GM23338 (cell line): ENCODE measurements at regions not wholly inside any gene's neighbourhood (a gene's known extent, or its start where the extent isn't known, plus 50 kb on each side); places are given as distances from the start of the nearest gene placed in this dataset.
A peak's percentile ranks its signal among the peaks of the same experiment; 100 is the strongest.

ENCODE experiments used
- ATAC-seq: fragments of 200-7000 bp; cut with Tn5 transposase; 3 replicates; pipeline ENCODE4 v1.9.1; 2020
- DNase-seq: peaks from one replicate; pipeline ENCODE4 v3.0.0-alpha.2; 2015; ENCODE audit warnings: low spot score
- H2AFZ ChIP-seq: fragments of 200-600 bp; sonication (generic); 2 replicates; pipeline ENCODE4 v1.8.0; 2016; ENCODE audit warnings: antibody characterized with exemption, mild to moderate bottlenecking, moderate library complexity
- H3F3A ChIP-seq: fragments of 200-600 bp; sonication (generic); replicated peaks from 2 replicates; pipeline ENCODE4 v1.8.0; 2017; ENCODE audit warnings: antibody characterized with exemption, mixed run types, low read depth
- H3K27ac ChIP-seq: fragments of 200-600 bp; sonication (generic); 2 replicates; pipeline ENCODE4 v1.6.1; 2016; ENCODE audit warnings: low read depth
- H3K27me3 ChIP-seq: fragments of 200-600 bp; sonication (generic); 2 replicates; pipeline ENCODE4 v1.8.0; 2016; ENCODE audit warnings: mild to moderate bottlenecking, mixed run types, moderate library complexity; ENCODE audit not compliant: insufficient read depth
- H3K36me3 ChIP-seq: fragments of 200-600 bp; sonication (generic); 2 replicates; pipeline ENCODE4 v1.8.0; 2016; ENCODE audit warnings: mild to moderate bottlenecking; ENCODE audit not compliant: insufficient read depth
- H3K4me1 ChIP-seq: fragments of 200-600 bp; sonication (generic); 2 replicates; pipeline ENCODE4 v1.8.0; 2016; ENCODE audit warnings: mild to moderate bottlenecking, moderate library complexity; ENCODE audit not compliant: insufficient read depth
- H3K4me2 ChIP-seq: fragments of 200-600 bp; sonication (generic); 2 replicates; pipeline ENCODE4 v1.7.1; 2017; ENCODE audit warnings: mixed run types
- H3K4me3 ChIP-seq: fragments of 200-600 bp; sonication (generic); 2 replicates; pipeline ENCODE4 v1.6.1; 2016; ENCODE audit warnings: mixed run types
- H3K79me2 ChIP-seq: fragments of 200-600 bp; sonication (generic); replicated peaks from 2 replicates; pipeline ENCODE4 v1.8.0; 2017; ENCODE audit warnings: mild to moderate bottlenecking; ENCODE audit not compliant: insufficient read depth
- H3K9me2 ChIP-seq: fragments of 200-600 bp; sonication (generic); 2 replicates; pipeline ENCODE4 v1.8.0; 2017; ENCODE audit not compliant: insufficient read depth
- H4K20me1 ChIP-seq: fragments of 200-600 bp; sonication (generic); replicated peaks from 2 replicates; pipeline ENCODE4 v1.8.0; 2017; ENCODE audit warnings: mild to moderate bottlenecking; ENCODE audit not compliant: insufficient read depth
- H3K27ac Mint-ChIP-seq: 2 replicates; pipeline ENCODE4 v1.8.0; 2020; ENCODE audit warnings: inconsistent platforms, mild to moderate bottlenecking, moderate library complexity, mixed read lengths
- H3K27me3 Mint-ChIP-seq: 3 replicates; pipeline ENCODE4 v1.8.0; 2022; ENCODE audit warnings: low read depth, mild to moderate bottlenecking, moderate library complexity, mixed read lengths, inconsistent platforms; ENCODE audit not compliant: insufficient read depth, poor library complexity
- H3K36me3 Mint-ChIP-seq: 3 replicates; pipeline ENCODE4 v1.8.0; 2021; ENCODE audit warnings: low read depth, mild to moderate bottlenecking, inconsistent platforms, moderate library complexity, mixed read lengths
- H3K4me1 Mint-ChIP-seq: 3 replicates; pipeline ENCODE4 v1.8.0; 2020; ENCODE audit warnings: mild to moderate bottlenecking, inconsistent platforms, mixed read lengths
- H3K4me3 Mint-ChIP-seq: 3 replicates; pipeline ENCODE4 v1.8.0; 2021; ENCODE audit warnings: moderate library complexity, mild to moderate bottlenecking, inconsistent platforms, mixed read lengths
- H3K9me3 Mint-ChIP-seq: 3 replicates; pipeline ENCODE4 v1.8.0; 2020; ENCODE audit warnings: moderate library complexity, mild to moderate bottlenecking, inconsistent platforms, mixed read lengths
- CREB1 ChIP-seq: fragments of 250-450 bp; sonication (Bioruptor Pico); IDR thresholded peaks from 2 replicates; pipeline ENCODE4 v1.5.0; 2020; ENCODE audit warnings: low read depth, mild to moderate bottlenecking, moderate library complexity
- EZH2 ChIP-seq: fragments of 200-600 bp; sonication (generic); IDR thresholded peaks from one replicate; pipeline ENCODE4 v1.8.0; 2017; ENCODE audit warnings: antibody characterized with exemption, mild to moderate bottlenecking, low read depth; ENCODE audit not compliant: unreplicated experiment
- EZH2phosphoT487 ChIP-seq: fragments of 200-600 bp; sonication (generic); IDR thresholded peaks from one replicate; pipeline ENCODE4 v1.8.1; 2018; ENCODE audit warnings: antibody characterized with exemption; ENCODE audit not compliant: unreplicated experiment
- POLR2AphosphoS5 ChIP-seq: IDR thresholded peaks from 2 replicates; pipeline ENCODE4 v1.6.1; 2016; ENCODE audit warnings: antibody characterized with exemption, low read depth
- STAT1 ChIP-seq: IDR thresholded peaks from one replicate; pipeline ENCODE4 v1.6.1; 2016; ENCODE audit warnings: antibody characterized with exemption; ENCODE audit not compliant: unreplicated experiment
- ZNF114 ChIP-seq: fragments of 250-450 bp; sonication (Bioruptor Pico); IDR thresholded peaks from 2 replicates; pipeline ENCODE4 v1.5.0; 2020; ENCODE audit warnings: mild to moderate bottlenecking, moderate library complexity
- ZNF462 ChIP-seq: fragments of 250-450 bp; sonication (Bioruptor Pico); IDR thresholded peaks from 2 replicates; pipeline ENCODE4 v1.5.0; 2020; ENCODE audit warnings: mild to moderate bottlenecking, moderate library complexity

DNA sequence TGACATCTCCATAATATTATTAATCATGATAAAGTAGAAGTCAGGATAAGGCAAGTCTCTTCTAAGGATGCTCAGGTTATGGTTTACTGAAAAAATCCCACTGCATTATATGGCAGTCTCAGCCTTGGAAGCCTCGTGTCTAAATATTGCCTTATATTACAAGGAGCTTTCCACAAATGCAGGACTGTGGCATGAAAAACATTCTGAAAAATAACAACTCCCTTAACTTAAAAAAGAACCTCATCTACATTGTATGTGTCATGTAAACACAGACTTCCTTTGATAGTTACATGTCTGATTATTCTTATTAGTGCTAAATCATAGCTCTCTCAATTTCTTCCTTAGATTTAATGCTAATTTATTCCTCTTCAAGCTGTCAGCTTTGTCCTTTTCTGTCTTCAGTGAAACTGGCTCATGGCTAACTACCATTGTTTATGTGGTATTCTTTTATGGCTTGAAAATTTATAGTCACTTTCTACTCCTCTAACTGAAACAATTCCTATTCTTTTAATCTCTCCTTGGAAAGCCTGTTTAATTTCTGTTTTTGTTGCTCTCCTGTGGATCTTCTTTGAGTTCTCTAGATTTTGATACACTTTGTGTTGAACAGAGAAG lies 156.1 kb downstream of the KIF20B start:
- no peak for DNase-seq
- Mint-ChIP-seq H3K27ac (no peak overlapping the region), H3K36me3 (no peaks in the 10 kb centered on the region), H3K9me3 (peaks cover 2% of the 10 kb centered on the region; the same call in 1 of the 3 replicates), H3K4me3 (no peak overlapping the region), H3K4me1 (peaks cover 21% of the 10 kb centered on the region; the same call in 2 of the 3 replicates), H3K27me3 (peaks cover 1% of the 10 kb centered on the region)
- Histone ChIP-seq H3K4me3 (no peak overlapping the region), H4K20me1 (no peaks in the 10 kb centered on the region), H3K4me1 (peaks cover 12% of the 10 kb centered on the region; the same call in 1 of the 2 replicates), H3K36me3 (no peaks in the 10 kb centered on the region), H2AFZ (peak overlapping the region; percentile 35), H3K9me2 (peaks cover 9% of the 10 kb centered on the region), H3F3A (no peaks in the 10 kb centered on the region), H3K27ac (no peak overlapping the region), H3K27me3 (no peaks in the 10 kb centered on the region), H3K4me2 (no peak overlapping the region), H3K79me2 (no peaks in the 10 kb centered on the region)
- TF ChIP-seq EZH2 (no peak), POLR2AphosphoS5 (no peak), EZH2phosphoT487 (no peak), ZNF114 (CRISPR knock-in tag) (no peak), ZNF462 (no peak), STAT1 (no peak), CREB1 (CRISPR knock-in tag) (no peak)
- ATAC-seq = no peak
